Ectodermal cell (in vitro differentiated cells): ENCODE measurements at regions not wholly inside any gene's neighbourhood (a gene's known extent, or its start where the extent isn't known, plus 50 kb on each side); places are given as distances from the start of the nearest gene placed in this dataset.
"Not testable (repeated sequence)": the region's sequence is repeated elsewhere in the genome, so short reads cannot be mapped to it uniquely, and the experiment has no call there.

ENCODE experiments used
- H3K27ac ChIP-seq: 2 replicates; pipeline ENCODE4 v1.7.0; 2013; ENCODE audit warnings: mild to moderate bottlenecking, low read depth, low read length; ENCODE audit not compliant: insufficient read depth, poor library complexity, severe bottlenecking
- H3K27me3 ChIP-seq: 2 replicates; pipeline ENCODE4 v1.7.0; 2013; ENCODE audit warnings: mild to moderate bottlenecking, low read length; ENCODE audit not compliant: insufficient read depth, control insufficient read depth, poor library complexity, severe bottlenecking
- H3K36me3 ChIP-seq: one replicate; pipeline ENCODE4 v1.7.0; 2013; ENCODE audit warnings: low read length; ENCODE audit not compliant: control insufficient read depth, insufficient read depth
- H3K4me1 ChIP-seq: one replicate; pipeline ENCODE4 v1.7.0; 2013; ENCODE audit warnings: low read length; ENCODE audit not compliant: control insufficient read depth, insufficient read depth
- H3K4me3 ChIP-seq: 2 replicates; pipeline ENCODE4 v1.7.0; 2013; ENCODE audit warnings: low read depth, low read length, control low read depth; ENCODE audit not compliant: insufficient read depth
- H3K9me3 ChIP-seq: 2 replicates; pipeline ENCODE4 v1.7.0; 2013; ENCODE audit warnings: mild to moderate bottlenecking, low read length, moderate library complexity; ENCODE audit not compliant: control insufficient read depth
- WGBS, 2 experiments: methylation state at CpG; one replicate each; pipeline ENCODE4 v1.1.7; 2013; ENCODE audit warnings: missing lambda C conversion rate in 2 of 2; 5-methylcytosine and 5-hydroxymethylcytosine counted together

DNA sequence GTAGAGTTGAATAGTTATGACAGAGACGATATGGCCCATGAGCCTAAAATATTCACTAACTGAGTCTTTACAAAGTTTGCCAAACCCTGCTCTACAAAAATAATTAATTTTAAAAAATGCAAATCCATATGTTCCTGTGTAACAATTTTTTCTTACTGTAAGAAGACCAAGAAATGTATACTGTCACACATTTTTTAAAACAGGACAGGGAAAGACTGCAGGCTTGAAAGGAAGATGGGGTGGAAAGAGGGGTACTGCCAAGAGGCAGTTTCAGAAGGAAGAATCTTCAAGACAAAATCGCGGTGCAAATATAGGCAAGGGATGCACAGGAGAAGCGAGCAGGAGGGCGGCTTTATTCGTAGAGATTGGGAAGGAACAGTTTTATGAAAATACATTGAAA lies 115.7 kb upstream of the KLHL1 start:
- Histone ChIP-seq H3K27me3 (no peaks in the 10 kb centered on the region), H3K4me1 (no peaks in the 10 kb centered on the region), H3K9me3 (no peaks in the 10 kb centered on the region), H3K27ac (no peak overlapping the region), H3K36me3 (no peaks in the 10 kb centered on the region), H3K4me3 (no peak overlapping the region)
- 95 to 96% methylated on average over 5 of the region's 6 CpGs for WGBS, 2 experiments

DNA sequence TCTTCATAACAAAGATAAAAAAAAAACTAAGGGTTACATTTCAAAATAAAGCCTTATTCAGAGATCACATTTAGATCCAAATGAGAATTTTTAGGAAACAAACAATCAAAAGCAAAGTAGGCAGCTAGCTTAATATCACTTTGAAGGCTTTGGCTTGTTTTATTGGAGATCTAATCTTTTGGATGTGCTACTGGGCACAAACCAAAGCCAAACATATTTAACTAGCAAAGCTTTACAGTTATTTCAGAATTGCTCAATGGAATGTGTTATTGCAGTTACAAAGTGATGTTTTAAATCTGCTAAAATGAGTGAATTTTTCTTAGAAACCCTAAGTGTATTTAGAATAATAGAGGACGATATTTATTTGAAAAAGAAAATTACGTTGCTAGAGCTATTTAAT lies 114.7 kb upstream of the KLHL1 start:
- Histone ChIP-seq H3K4me3 (no peak overlapping the region), H3K36me3 (no peaks in the 10 kb centered on the region), H3K4me1 (no peaks in the 10 kb centered on the region), H3K27ac (no peak overlapping the region), H3K27me3 (no peaks in the 10 kb centered on the region), H3K9me3 (no peaks in the 10 kb centered on the region)
- 93 to 100% methylated on average over 2 of the region's 2 CpGs for WGBS, 2 experiments

DNA sequence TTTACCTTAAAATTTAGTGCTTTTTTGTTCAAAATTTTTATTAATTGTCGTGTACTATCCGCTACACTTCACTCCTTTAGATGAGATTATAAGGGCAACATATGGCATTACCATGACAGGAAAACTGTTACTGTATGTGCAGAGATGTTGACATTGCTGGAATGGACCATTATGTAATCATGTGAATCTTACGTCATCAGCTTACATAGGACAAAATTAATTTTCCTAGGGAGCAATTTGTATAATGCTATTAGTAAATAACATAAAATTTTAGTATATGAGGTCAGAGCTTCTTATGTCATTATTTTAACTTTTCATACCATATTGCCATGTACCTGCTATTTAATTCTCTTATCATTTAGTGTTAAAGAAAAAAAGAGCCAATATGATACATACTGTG lies 110.4 kb upstream of the KLHL1 start:
- H3K4me3 ChIP-seq: no peak overlapping the region
- H3K36me3 ChIP-seq: no peaks in the 10 kb centered on the region
- no peak overlapping the region for H3K27ac ChIP-seq
- H3K4me1 ChIP-seq: no peaks in the 10 kb centered on the region
- no peaks in the 10 kb centered on the region for H3K27me3 ChIP-seq
- H3K9me3 ChIP-seq: no peaks in the 10 kb centered on the region
- 100% methylated on average over 2 to 3 of the region's 3 CpGs for WGBS, 2 experiments

DNA sequence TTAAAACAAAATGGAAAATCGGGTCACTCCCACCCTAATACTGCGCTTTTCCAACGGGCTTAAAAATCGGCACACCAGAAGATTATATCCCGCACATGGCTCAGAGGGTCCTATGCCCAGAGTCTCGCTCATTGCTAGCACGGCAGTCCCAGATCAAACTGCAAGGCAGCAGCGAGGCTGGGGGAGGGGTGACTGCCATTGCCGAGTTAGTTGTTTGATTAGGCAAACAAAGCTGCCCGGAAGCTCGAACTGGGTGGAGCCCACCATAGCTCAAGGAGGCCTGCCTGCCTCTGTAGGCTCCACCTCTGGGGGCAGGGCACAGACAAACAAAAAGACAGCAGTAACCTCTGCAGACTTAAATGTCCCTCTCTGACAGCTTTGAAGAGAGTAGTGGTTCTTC lies 100.7 kb upstream of the KLHL1 start:
- not testable (repeated sequence) for H3K36me3 ChIP-seq, H3K27ac ChIP-seq, H3K27me3 ChIP-seq, H3K9me3 ChIP-seq, H3K4me1 ChIP-seq, H3K4me3 ChIP-seq
- 88 to 90% methylated on average over 11 of the region's 11 CpGs for WGBS, 2 experiments

DNA sequence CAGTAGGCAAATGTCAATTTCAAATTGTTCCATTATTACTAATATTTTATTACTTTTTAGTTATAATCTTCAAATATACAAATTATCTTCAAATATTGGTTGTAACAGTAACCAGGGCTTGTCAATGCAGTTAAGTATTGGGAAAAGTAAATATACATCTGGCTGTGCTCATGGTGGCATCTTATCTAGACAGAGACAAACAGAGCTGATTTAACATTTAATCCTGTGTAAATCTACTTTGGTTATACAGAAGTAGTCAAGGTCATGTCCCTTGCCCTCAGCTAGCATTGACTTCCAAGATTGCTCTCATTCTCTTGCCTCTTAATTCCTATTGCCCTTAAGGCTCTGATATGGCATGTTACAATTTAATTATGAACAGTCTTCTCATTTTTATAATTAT lies 98.4 kb upstream of the KLHL1 start:
- Histone ChIP-seq H3K9me3 (peaks cover 3% of the 10 kb centered on the region), H3K4me3 (no peak overlapping the region), H3K36me3 (no peaks in the 10 kb centered on the region), H3K27me3 (no peaks in the 10 kb centered on the region), H3K4me1 (no peaks in the 10 kb centered on the region), H3K27ac (no peak overlapping the region)

DNA sequence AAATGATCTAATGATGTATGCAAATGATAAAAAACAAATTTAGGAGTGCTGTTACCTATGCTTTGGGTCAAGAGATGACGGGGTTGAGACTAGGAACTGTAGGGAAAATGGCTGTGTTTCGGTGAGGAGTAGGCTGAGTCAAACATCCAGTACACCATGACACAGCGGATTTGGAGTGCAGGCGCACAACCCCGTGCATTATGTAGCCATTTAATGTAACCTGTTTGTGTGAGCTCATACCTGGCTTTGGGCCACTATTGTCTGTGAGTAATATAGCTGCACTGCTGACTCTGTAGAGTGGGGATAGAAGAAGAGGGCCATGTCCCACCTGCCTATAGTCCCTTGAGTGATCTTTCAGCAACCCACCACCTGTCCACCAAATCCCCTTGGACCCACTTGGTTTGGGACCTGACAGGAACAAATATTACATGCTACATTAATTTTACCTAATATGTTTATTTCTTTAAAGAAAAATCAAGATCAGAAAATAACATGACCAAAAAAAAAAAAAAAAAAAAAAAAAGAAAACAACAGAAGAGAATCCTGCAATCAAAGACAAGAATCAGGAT lies 95.5 kb upstream of the KLHL1 start:
- no peaks in the 10 kb centered on the region for H3K27me3 ChIP-seq
- 97 to 98% methylated on average over 5 of the region's 5 CpGs for WGBS, 2 experiments
- no peaks in the 10 kb centered on the region for H3K4me1 ChIP-seq
- H3K36me3 ChIP-seq: no peaks in the 10 kb centered on the region
- peaks cover 3% of the 10 kb centered on the region for H3K9me3 ChIP-seq
- no peak overlapping the region for H3K4me3 ChIP-seq
- no peak overlapping the region for H3K27ac ChIP-seq

DNA sequence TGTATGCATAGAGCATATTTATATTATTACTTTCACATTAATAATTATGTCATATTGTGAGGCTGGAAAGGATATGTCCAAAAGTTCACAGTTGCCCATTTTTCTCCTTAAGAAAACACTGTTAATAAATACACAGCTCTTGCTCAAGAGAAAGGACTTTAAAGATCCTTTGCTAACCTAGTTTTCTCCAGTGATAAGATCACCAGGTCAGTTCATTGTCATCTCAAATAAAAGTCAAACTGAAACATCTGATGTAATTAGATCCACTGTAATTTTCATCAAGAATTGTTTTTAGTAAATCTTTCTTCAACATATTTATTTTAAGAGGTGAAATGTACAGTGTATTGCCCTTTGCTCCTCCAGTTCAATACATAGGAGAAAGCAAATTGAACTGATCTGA lies 82.8 kb upstream of the KLHL1 start:
- no peaks in the 10 kb centered on the region for H3K9me3 ChIP-seq
- H3K27ac ChIP-seq: no peak overlapping the region
- no peaks in the 10 kb centered on the region for H3K36me3 ChIP-seq
- no peaks in the 10 kb centered on the region for H3K4me1 ChIP-seq
- H3K4me3 ChIP-seq: no peak overlapping the region
- no peaks in the 10 kb centered on the region for H3K27me3 ChIP-seq

DNA sequence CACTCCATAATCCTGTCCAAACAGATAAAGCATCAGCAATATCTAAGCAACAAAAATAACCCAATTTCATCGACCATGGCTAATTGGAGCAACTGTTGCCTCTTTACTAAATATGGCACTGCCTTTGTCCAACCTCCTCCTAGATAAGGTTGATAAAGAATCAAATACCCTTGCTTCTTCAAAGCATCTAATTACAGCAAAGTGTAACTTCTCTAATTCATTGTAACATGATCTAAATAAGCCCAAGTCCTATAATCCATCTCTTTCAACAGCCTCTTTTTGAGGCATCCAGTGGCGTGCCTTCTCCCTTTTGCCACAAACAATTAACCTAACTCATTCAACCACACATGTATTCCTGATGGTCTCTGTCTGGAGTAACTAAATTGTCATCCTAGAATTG lies 81.7 kb upstream of the KLHL1 start:
- 85 to 91% methylated on average over 2 of the region's 2 CpGs for WGBS, 2 experiments
- Histone ChIP-seq H3K36me3 (no peaks in the 10 kb centered on the region), H3K4me3 (no peak overlapping the region), H3K4me1 (no peaks in the 10 kb centered on the region), H3K27ac (no peak overlapping the region), H3K27me3 (no peaks in the 10 kb centered on the region), H3K9me3 (no peaks in the 10 kb centered on the region)

DNA sequence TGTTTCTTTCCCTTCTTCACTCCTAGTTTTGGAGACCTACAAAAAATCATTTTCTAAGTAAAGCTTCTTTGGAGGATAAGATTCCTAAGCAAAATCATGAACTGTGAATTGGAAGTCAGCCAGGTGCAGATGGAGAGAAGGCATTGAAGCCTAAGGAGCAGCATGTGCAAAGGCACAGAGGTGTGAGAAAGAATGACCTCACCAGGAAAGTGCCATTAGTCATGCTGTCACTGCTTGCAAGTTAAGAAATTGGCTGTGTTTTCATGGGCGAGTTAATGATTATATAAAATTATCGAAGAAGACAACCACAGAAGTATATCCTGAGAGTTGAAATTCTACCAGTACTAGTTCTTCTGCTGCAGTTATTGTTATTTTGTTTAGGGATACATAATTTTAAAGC lies 80.3 kb upstream of the KLHL1 start:
- Histone ChIP-seq H3K27me3 (no peaks in the 10 kb centered on the region), H3K4me1 (no peaks in the 10 kb centered on the region), H3K9me3 (no peaks in the 10 kb centered on the region), H3K4me3 (no peak overlapping the region), H3K36me3 (no peaks in the 10 kb centered on the region), H3K27ac (no peak overlapping the region)
- WGBS, 2 experiments: 96 to 98% methylated on average over 2 of the region's 2 CpGs

DNA sequence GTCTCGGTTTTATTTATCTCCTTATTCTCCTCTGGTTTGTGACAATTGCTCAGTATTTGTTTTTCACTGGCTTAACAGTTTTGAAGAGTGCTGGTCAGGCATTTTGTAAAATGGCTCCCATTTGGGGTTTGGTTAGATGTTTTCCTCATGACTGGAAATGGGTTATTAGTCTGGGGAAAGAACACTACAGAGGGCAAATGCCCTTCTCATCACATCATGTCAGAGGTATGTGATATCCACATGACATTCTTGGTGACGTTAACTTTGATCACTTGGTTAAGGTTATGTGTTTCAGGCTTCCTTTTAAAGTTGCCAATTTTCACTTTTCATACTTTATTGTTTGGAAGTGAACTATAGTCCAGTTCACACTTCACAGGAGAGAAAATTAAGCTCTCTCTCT lies 74.8 kb upstream of the KLHL1 start:
- H3K27ac ChIP-seq: no peak overlapping the region
- H3K4me1 ChIP-seq: no peaks in the 10 kb centered on the region
- H3K4me3 ChIP-seq: no peak overlapping the region
- WGBS, 2 experiments: 89 to 94% methylated on average over 2 of the region's 2 CpGs
- H3K9me3 ChIP-seq: no peaks in the 10 kb centered on the region
- no peaks in the 10 kb centered on the region for H3K36me3 ChIP-seq
- no peaks in the 10 kb centered on the region for H3K27me3 ChIP-seq
